IMR-90 (cell line): ENCODE measurements at regions not wholly inside any gene's neighbourhood (a gene's known extent, or its start where the extent isn't known, plus 50 kb on each side); places are given as distances from the start of the nearest gene placed in this dataset.

Experiments used
- ATAC-seq: fragments of 200-7000 bp; cut with Tn5 transposase; 2 replicates; pipeline ENCODE4 v1.9.1; 2020; ENCODE audit warnings: low read depth, mild to moderate bottlenecking, moderate library complexity
- BruUV-seq: library from RNA; stranded (reverse); fragments of 400-500 nt; replicated peaks from 2 replicates; lab custom pipeline; 2021; lab: Mats Ljungman, UMichigan
- CTCF ChIA-PET: fragments of 300-600 bp; formaldehyde crosslinking; extraction: SDS; loops from one replicate; lab custom pipeline; 2021; ENCODE audit warnings: antibody characterized with exemption; lab: Yijun Ruan, JAX
- POLR2A ChIA-PET: fragments of 300-600 bp; sonication (Branson Sonifier 250); formaldehyde crosslinking; loops from one replicate; lab custom pipeline; 2022; ENCODE audit warnings: antibody characterized with exemption; ENCODE audit not compliant: unreplicated experiment; lab: Charles Lee
- DNase-seq: peaks from one replicate; pipeline ENCODE4 v3.0.0; 2013
- H2AFZ ChIP-seq: replicated peaks from 2 replicates; pipeline ENCODE3; 2013; ENCODE audit warnings: low read length, mild to moderate bottlenecking; ENCODE audit not compliant: poor library complexity
- H2AK5ac ChIP-seq: 2 replicates; pipeline ENCODE4 v1.6.1; 2013; ENCODE audit warnings: low read depth, low read length, inconsistent platforms
- H2AK9ac ChIP-seq: replicated peaks from 2 replicates; pipeline ENCODE3; 2013; ENCODE audit warnings: mild to moderate bottlenecking, low read depth, low read length, moderate library complexity; ENCODE audit not compliant: poor library complexity
- H2BK120ac ChIP-seq: 2 replicates; pipeline ENCODE4 v1.6.1; 2013; ENCODE audit warnings: low read depth, low read length, inconsistent platforms
- H2BK15ac ChIP-seq: 3 replicates; pipeline ENCODE4 v1.6.1; 2013; ENCODE audit warnings: low read depth, low read length, inconsistent platforms
- H2BK20ac ChIP-seq: 2 replicates; pipeline ENCODE4 v1.6.1; 2013; ENCODE audit warnings: low read depth, mild to moderate bottlenecking, inconsistent platforms, low read length, moderate library complexity
- H2BK5ac ChIP-seq: 2 replicates; pipeline ENCODE4 v1.6.1; 2013; ENCODE audit warnings: mild to moderate bottlenecking, low read depth, low read length, inconsistent platforms; ENCODE audit not compliant: poor library complexity, severe bottlenecking
- H3K14ac ChIP-seq: replicated peaks from 2 replicates; pipeline ENCODE4 v1.6.1; 2013; ENCODE audit warnings: low read depth, low read length, inconsistent platforms
- H3K18ac ChIP-seq: 2 replicates; pipeline ENCODE4 v1.6.1; 2013; ENCODE audit warnings: low read depth, low read length, control low read depth
- H3K23ac ChIP-seq: 2 replicates; pipeline ENCODE4 v1.6.1; 2013; ENCODE audit warnings: low read depth, low read length, inconsistent platforms
- H3K27ac ChIP-seq: 2 replicates; pipeline ENCODE4 v1.5.1; 2013; ENCODE audit warnings: mild to moderate bottlenecking, control low read depth, low read length; ENCODE audit not compliant: insufficient read depth
- H3K27me3 ChIP-seq: 2 replicates; pipeline ENCODE4 v1.6.1; 2013; ENCODE audit warnings: low read length; ENCODE audit not compliant: control insufficient read depth, insufficient read depth
- H3K36me3 ChIP-seq: 2 replicates; pipeline ENCODE4 v1.6.1; 2013; ENCODE audit warnings: low read length, mixed read lengths; ENCODE audit not compliant: control insufficient read depth, insufficient read depth
- H3K4ac ChIP-seq: 2 replicates; pipeline ENCODE4 v1.6.1; 2013; ENCODE audit warnings: low read depth, low read length, inconsistent platforms
- H3K4me1 ChIP-seq: 2 replicates; pipeline ENCODE4 v1.6.1; 2013; ENCODE audit warnings: low read length, mixed read lengths; ENCODE audit not compliant: control insufficient read depth, insufficient read depth
- H3K4me2 ChIP-seq: 2 replicates; pipeline ENCODE4 v1.6.1; 2013; ENCODE audit warnings: low read depth, mild to moderate bottlenecking, control low read depth, low read length, moderate library complexity
- H3K4me3 ChIP-seq: 2 replicates; pipeline ENCODE4 v1.5.1; 2013; ENCODE audit warnings: low read depth, mild to moderate bottlenecking, control low read depth, low read length, moderate library complexity; ENCODE audit not compliant: insufficient read depth
- H3K56ac ChIP-seq: 2 replicates; pipeline ENCODE4 v1.6.1; 2013; ENCODE audit warnings: low read length, inconsistent platforms; ENCODE audit not compliant: insufficient read depth; ENCODE audit errors: extremely low read depth
- H3K79me1 ChIP-seq, 2 experiments: 2 replicates each; pipeline ENCODE4 v1.6.1; 2013; ENCODE audit warnings: low read length in 2 of 2, inconsistent platforms in 1 of 2, low read depth in 1 of 2
- H3K9ac ChIP-seq: 2 replicates; pipeline ENCODE4 v1.6.1; 2013; ENCODE audit warnings: low read depth, low read length, control low read depth
- H3K9me1 ChIP-seq: 2 replicates; pipeline ENCODE4 v1.6.1; 2013; ENCODE audit warnings: low read length, inconsistent platforms; ENCODE audit not compliant: insufficient read depth
- H3K9me3 ChIP-seq: 2 replicates; pipeline ENCODE4 v1.6.1; 2013; ENCODE audit warnings: low read length; ENCODE audit not compliant: control insufficient read depth, insufficient read depth
- H4K20me1 ChIP-seq: 2 replicates; pipeline ENCODE4 v1.6.1; 2013; ENCODE audit warnings: low read length, inconsistent platforms; ENCODE audit not compliant: insufficient read depth
- H4K5ac ChIP-seq: 2 replicates; pipeline ENCODE4 v1.6.1; 2013; ENCODE audit warnings: mild to moderate bottlenecking, low read depth, low read length, control low read depth
- H4K8ac ChIP-seq, 2 experiments: 2 replicates each; pipeline ENCODE4 v1.6.1; 2013; ENCODE audit warnings: low read depth in 2 of 2, low read length in 2 of 2, control low read depth in 1 of 2, inconsistent platforms in 1 of 2
- H4K91ac ChIP-seq: 2 replicates; pipeline ENCODE4 v1.6.1; 2013; ENCODE audit warnings: low read depth, low read length, inconsistent platforms; ENCODE audit not compliant: insufficient read depth
- CHD1 ChIP-seq: IDR thresholded peaks from 2 replicates; pipeline ENCODE4 v1.6.1; 2012; ENCODE audit warnings: low read depth, low read length, improper control_type of control experiment
- RCOR1 ChIP-seq: IDR thresholded peaks from 2 replicates; pipeline ENCODE4 v1.6.1; 2012; ENCODE audit warnings: mild to moderate bottlenecking, low read length, improper control_type of control experiment; ENCODE audit not compliant: insufficient replicate concordance
- whole genome bisulfite sequencing, 2 experiments: methylation state at CpG; one replicate each; pipeline versions ENCODE4 v1.1.5 to v1.1.7; 2013; ENCODE audit warnings: missing lambda C conversion rate in 2 of 2; ENCODE audit not compliant: insufficient read length in 1 of 2; ENCODE audit errors: extremely low coverage in 2 of 2; 5-methylcytosine and 5-hydroxymethylcytosine counted together
- dilution Hi-C: fragments of 300-500 bp; cut with HindIII; formaldehyde crosslinking; loops from one replicate; pipeline ENCODE4 v1.14.3; 2018; ENCODE audit warnings: low sequenced_read_pairs; ENCODE audit not compliant: unreplicated experiment
- in situ Hi-C: fragments of 300-500 bp; cut with MboI; formaldehyde crosslinking; loops from 3 replicates; pipeline ENCODE4 v1.14.3; 2019; ENCODE audit warnings: low sequenced_read_pairs, inconsistent platforms, mixed read lengths
- intact Hi-C: fragments of 100-400 bp; cut with micrococcal nuclease; formaldehyde crosslinking; loops from 2 replicates; pipeline ENCODE4 v1.10.0; 2022

DNA sequence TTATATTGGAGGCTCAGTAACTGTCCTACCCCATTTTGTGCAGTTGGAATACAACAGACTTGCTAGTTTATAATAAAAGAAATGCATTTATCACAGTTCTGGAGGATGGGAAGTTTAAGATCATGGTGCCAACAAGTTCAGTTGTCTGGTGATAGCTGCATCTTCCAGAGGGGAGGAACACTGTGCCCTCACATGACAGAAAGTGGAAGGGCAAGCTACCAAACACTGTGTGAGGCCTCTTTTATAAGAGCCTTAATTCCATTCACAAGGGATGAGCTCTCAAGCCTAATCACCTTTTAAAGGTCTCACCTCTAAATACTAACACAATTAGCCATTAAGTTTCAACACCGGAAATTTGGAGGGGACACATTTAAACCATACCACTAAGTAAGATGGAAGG lies 1073.9 kb downstream of the PLOD2 start:
- H3K23ac ChIP-seq = no peak overlapping the region
- H4K20me1 ChIP-seq = no peaks in the 10 kb centered on the region
- no peak overlapping the region for H3K9ac ChIP-seq
- no peak overlapping the region for H3K4ac ChIP-seq
- ChIA-PET CTCF (no interaction called here), POLR2A (no interaction called here)
- no peak overlapping the region for H2AK9ac ChIP-seq
- WGBS, 2 experiments = no CpG with 5 or more reads among the region's 1 CpG
- no peak overlapping the region for H4K8ac ChIP-seq
- H3K4me2 ChIP-seq = no peak overlapping the region
- H4K5ac ChIP-seq = no peak overlapping the region
- H3K9me1 ChIP-seq = no peaks in the 10 kb centered on the region
- H2BK15ac ChIP-seq = no peak overlapping the region
- dilution Hi-C loops = no loop called here
- TF ChIP-seq CHD1 (no peak), RCOR1 (no peak)
- no peak overlapping the region for H2BK5ac ChIP-seq
- H4K91ac ChIP-seq = no peak overlapping the region
- no peak overlapping the region for H3K27ac ChIP-seq
- no peak overlapping the region for H3K14ac ChIP-seq
- no peak overlapping the region for H3K18ac ChIP-seq
- no peak for DNase-seq
- intact Hi-C loops = no loop called here
- H2AK5ac ChIP-seq = no peak overlapping the region
- no peaks in the 10 kb centered on the region; the same call in 1 of the 2 replicates for H3K9me3 ChIP-seq
- ATAC-seq = no peak
- no peaks in the 10 kb centered on the region for H3K27me3 ChIP-seq
- no peaks in the 10 kb centered on the region for H3K36me3 ChIP-seq
- H3K4me3 ChIP-seq = no peak overlapping the region
- no peak overlapping the region for H3K56ac ChIP-seq
- no peak overlapping the region for H2AFZ ChIP-seq
- H2BK120ac ChIP-seq = no peak overlapping the region
- H2BK20ac ChIP-seq = no peak overlapping the region
- in situ Hi-C loops = no loop called here
- no peaks in the 10 kb centered on the region for H3K79me1 ChIP-seq
- H3K4me1 ChIP-seq = no peaks in the 10 kb centered on the region
- no TSS peak for BruUV-seq
